Heart left ventricle (tissue), 13 donors: ENCODE measurements at regions not wholly inside any gene's neighbourhood (a gene's known extent, or its start where the extent isn't known, plus 50 kb on each side); places are given as distances from the start of the nearest gene placed in this dataset.

Experiments
- CTCF ChIP-seq, 12 donors: fragments of 200-600 bp; sonication (generic) in 4 of 12; IDR thresholded peaks; one replicate each; pipeline versions ENCODE4 v1.5.0 to v1.8.0; 2018 to 2022; ENCODE audit warnings: antibody characterized with exemption in 12 of 12, mild to moderate bottlenecking in 5 of 12
- POLR2A ChIP-seq, 2 donors: fragments of 450-650 bp; IDR thresholded peaks; one replicate each; pipeline ENCODE4 v1.6.1; 2017; ENCODE audit warnings: antibody characterized with exemption in 2 of 2, mild to moderate bottlenecking in 2 of 2, moderate library complexity in 2 of 2
- donor health status: ischemic (EF 13 %, LVEDD 7.1; RV severe dilation, severe dysfunction).
- donor health status: DM: no; HTN: yes; CAD: no.
- donor health status: DM: no; HTN: no; CAD: no.
- donor health status: ischemic (EF 25% LVEDD 6.9; RV normal size, moderate dysfunction).
- donor health status: ischemic (EF 25% LVEDD 5.7; RV mildly dilated, moderate dysfunction).
- donor health status: ischemic (EF 35%, LVEDD 5.7; RV mildly dilated, moderate dysfunction).
- donor health status: nonischemic (EF 11% LVEDD 7.7; RV severe dilation, severe dysfunction).
- donor health status: DM: yes; HTN: yes; CAD: no.
- donor health status: PGD.
- donor health status: ischemic (EF 29% LVEDD 5.4; RV normal size, mild dysfunction).
- donor health status: nonischemic (EF 23%, LVEDD 6.1; RV moderate dilation, normal function).

GRCh38 chr15:35161694-35162093, 76.6 kb upstream of the NANOGP8 start:
- no peak for TF ChIP-seq POLR2A (IDR thresholded peaks at IDR 0.05)
- no peak for TF ChIP-seq CTCF (IDR thresholded peaks at IDR 0.05)
